HepG2 (cell line): ENCODE measurements at regions not wholly inside any gene's neighbourhood (a gene's known extent, or its start where the extent isn't known, plus 50 kb on each side); places are given as distances from the start of the nearest gene placed in this dataset.

ENCODE experiments used
- ATAC-seq: fragments of 200-7000 bp; cut with Tn5 transposase; 3 replicates; pipeline ENCODE4 v1.9.1; 2020; ENCODE audit warnings: mild to moderate bottlenecking, moderate library complexity
- BruUV-seq: library from RNA; stranded (reverse); fragments of 400-500 nt; replicated peaks from 2 replicates; lab custom pipeline; 2021; lab: Mats Ljungman, UMichigan
- CTCF ChIA-PET: fragments of 300-600 bp; formaldehyde crosslinking; extraction: SDS; loops from one replicate; lab custom pipeline; 2021; ENCODE audit warnings: low total read pairs, inconsistent platforms, low intra/inter-chr PET ratio; lab: Yijun Ruan, JAX
- POLR2A ChIA-PET: fragments of 350-600 bp; sonication (Branson Sonifier 250); formaldehyde crosslinking; loops from one replicate; lab custom pipeline; 2020; ENCODE audit warnings: antibody characterized with exemption, inconsistent platforms; lab: Yijun Ruan, JAX
- DNase-seq: peaks from one replicate; pipeline ENCODE4 v3.0.0-alpha.2; 2015; ENCODE audit warnings: low spot score
- FAIRE-seq: peaks from 3 replicates; lab custom pipeline; 2011; peaks lifted over from hg19 to GRCh38; lab: Jason Lieb, UNC
- H2AFZ ChIP-seq: one replicate; pipeline ENCODE4 v1.6.1; 2011; ENCODE audit warnings: low read length, inconsistent platforms
- H3K27ac ChIP-seq: fragments of 300-600 bp; 3 replicates; pipeline ENCODE4 v1.8.0; 2011; ENCODE audit warnings: mixed run types, mild to moderate bottlenecking, mixed read lengths, low read length, inconsistent platforms; ENCODE audit not compliant: insufficient read depth; ENCODE audit errors: extremely low read length
- H3K27me3 ChIP-seq, 2 experiments: fragments of 200-600 bp in 1 of 2; 2 replicates in 1 of 2; 3 replicates in 1 of 2; pipeline versions ENCODE4 v1.6.0 to v1.8.0; 2011; ENCODE audit warnings: low read length in 2 of 2, mild to moderate bottlenecking in 2 of 2, moderate library complexity in 2 of 2, inconsistent platforms in 1 of 2; ENCODE audit not compliant: insufficient read depth in 2 of 2, control insufficient read depth in 1 of 2
- H3K36me3 ChIP-seq, 2 experiments: fragments of 200-600 bp in 1 of 2; replicated peaks in 1 of 2; 2 replicates in 1 of 2; 3 replicates in 1 of 2; pipeline versions ENCODE4 v1.5.1 to v1.8.0; 2011; ENCODE audit warnings: low read length in 2 of 2, inconsistent platforms in 1 of 2; ENCODE audit not compliant: insufficient read depth in 2 of 2, control insufficient read depth in 1 of 2
- H3K4me1 ChIP-seq: 2 replicates; pipeline ENCODE4 v1.5.1; 2012; ENCODE audit warnings: low read length, inconsistent platforms; ENCODE audit not compliant: insufficient read depth
- H3K4me2 ChIP-seq: 2 replicates; pipeline ENCODE4 v1.6.0; 2011; ENCODE audit warnings: low read depth, low read length, inconsistent platforms
- H3K4me3 ChIP-seq, 3 experiments: fragments of 200-600 bp in 1 of 3; sonication (generic), shearing (Covaris generic) in 1 of 3; replicated peaks in 1 of 3; 2 replicates each; pipeline ENCODE4 v1.5.1; 2011 to 2016; ENCODE audit warnings: low read length in 3 of 3, inconsistent platforms in 2 of 3, low read depth in 2 of 3, mild to moderate bottlenecking in 2 of 3, control low read depth in 1 of 3, mixed read lengths in 1 of 3; ENCODE audit not compliant: insufficient read depth in 1 of 3
- H3K79me2 ChIP-seq: one replicate; pipeline ENCODE4 v1.6.1; 2011; ENCODE audit warnings: low read length, inconsistent platforms; ENCODE audit not compliant: insufficient read depth
- H3K9ac ChIP-seq: 2 replicates; pipeline ENCODE4 v1.6.0; 2011; ENCODE audit warnings: mild to moderate bottlenecking, low read depth, low read length, inconsistent platforms; ENCODE audit not compliant: insufficient read depth
- H3K9me3 ChIP-seq: 2 replicates; pipeline ENCODE4 v1.5.1; 2012; ENCODE audit warnings: mild to moderate bottlenecking, low read length
- H4K20me1 ChIP-seq: 2 replicates; pipeline ENCODE4 v1.6.0; 2011; ENCODE audit warnings: inconsistent platforms, mild to moderate bottlenecking, low read length, moderate library complexity; ENCODE audit not compliant: insufficient read depth
- BATF2 ChIP-seq: sonication (generic); formaldehyde crosslinking; IDR thresholded peaks from 2 replicates; pipeline ENCODE4 v1.8.0; 2022; ENCODE audit warnings: mild to moderate bottlenecking, missing genetic modification reagents, moderate library complexity
- CBX2 ChIP-seq, 2 experiments: fragments of 200-600 bp in 1 of 2; sonication (generic); formaldehyde crosslinking in 1 of 2; IDR thresholded peaks; 2 replicates each; pipeline versions ENCODE4 v1.7.0 to v1.8.1; 2018 to 2022; ENCODE audit warnings: low read depth in 2 of 2, low read length in 1 of 2, mild to moderate bottlenecking in 1 of 2, missing genetic modification reagents in 1 of 2
- ELK4 ChIP-seq: sonication (generic); formaldehyde crosslinking; IDR thresholded peaks from 2 replicates; pipeline ENCODE4 v1.9.0; 2021; ENCODE audit warnings: missing genetic modification reagents, borderline replicate concordance
- GFI1 ChIP-seq: sonication (generic); formaldehyde crosslinking; IDR thresholded peaks from 2 replicates; pipeline ENCODE4 v1.5.0; 2020; ENCODE audit warnings: missing genetic modification reagents, mild to moderate bottlenecking, borderline replicate concordance
- IRX3 ChIP-seq: sonication (generic); formaldehyde crosslinking; IDR thresholded peaks from 2 replicates; pipeline ENCODE4 v1.8.1; 2023; ENCODE audit warnings: mild to moderate bottlenecking, low read depth, missing genetic modification reagents, borderline replicate concordance
- NCOA5 ChIP-seq: sonication (generic); formaldehyde crosslinking; IDR thresholded peaks from 2 replicates; pipeline ENCODE4 v1.4.0; 2020; ENCODE audit warnings: missing genetic modification reagents
- PRMT3 ChIP-seq: sonication (generic); formaldehyde crosslinking; IDR thresholded peaks from 2 replicates; pipeline ENCODE4 v1.8.1; 2022; ENCODE audit warnings: low read depth, mild to moderate bottlenecking, moderate library complexity, missing genetic modification reagents, borderline replicate concordance
- RAD21 ChIP-seq: fragments of 450-650 bp; formaldehyde crosslinking; IDR thresholded peaks from 2 replicates; pipeline ENCODE4 v1.5.0; 2020; ENCODE audit warnings: mild to moderate bottlenecking
- RBAK ChIP-seq: sonication (generic); formaldehyde crosslinking; IDR thresholded peaks from 2 replicates; pipeline ENCODE4 v1.5.1; 2020; ENCODE audit warnings: mild to moderate bottlenecking, missing genetic modification reagents
- TSC22D2 ChIP-seq: sonication (generic); formaldehyde crosslinking; IDR thresholded peaks from 2 replicates; pipeline ENCODE4 v1.5.1; 2020; ENCODE audit warnings: missing genetic modification reagents, mild to moderate bottlenecking, borderline replicate concordance
- ZBTB42 ChIP-seq: sonication (generic); formaldehyde crosslinking; IDR thresholded peaks from 2 replicates; pipeline ENCODE4 v1.5.0; 2020; ENCODE audit warnings: mild to moderate bottlenecking, missing genetic modification reagents
- ZBTB7B ChIP-seq: sonication (generic); formaldehyde crosslinking; IDR thresholded peaks from 2 replicates; pipeline ENCODE4 v1.4.0; 2020; ENCODE audit warnings: missing genetic modification reagents
- WGBS: methylation state at CpG from one replicate; pipeline ENCODE4 v1.1.6; 2017; ENCODE audit warnings: low lambda C conversion rate; 5-methylcytosine and 5-hydroxymethylcytosine counted together
- in situ Hi-C: cut with HindIII; loops from 2 replicates; pipeline ENCODE4 v1.10.0; 2017; ENCODE audit warnings: low pct_unique_long_range_greater_than_20kb; ENCODE audit not compliant: extremely low pct_ligation_motif_present
- intact Hi-C: fragments of 100-400 bp; cut with micrococcal nuclease; formaldehyde crosslinking; loops from one replicate; pipeline ENCODE4 v1.10.0; 2022; ENCODE audit not compliant: unreplicated experiment

- peaks cover 39% of the 10 kb centered on the region for H3K9me3 ChIP-seq
- H3K9ac ChIP-seq: no peak overlapping the region
- POLR2A ChIA-PET: no interaction called here
- no peak overlapping the region for H3K4me2 ChIP-seq
- no peak overlapping the region for H3K4me3 ChIP-seq
- BruUV-seq: no TSS peak
- TF ChIP-seq NCOA5 (CRISPR knock-in tag) (no peak), RBAK (no peak), RAD21 (CRISPR knock-in tag) (no peak), TSC22D2 (no peak), ZBTB42 (CRISPR knock-in tag) (no peak), GFI1 (no peak), ELK4 (CRISPR knock-in tag) (no peak), CBX2 (IDR thresholded peaks at IDR 0.05; ENCODE audit: low read depth, low read length) (no peak), CBX2 (CRISPR knock-in tag; IDR thresholded peaks at IDR 0.05; ENCODE audit: low read depth) (no peak), BATF2 (no peak), ZBTB7B (CRISPR knock-in tag) (no peak), PRMT3 (CRISPR knock-in tag) (no peak), IRX3 (CRISPR knock-in tag) (no peak)
- TF ChIP-seq, all 625 proteins: peak for 0
- no peak overlapping the region for H3K27ac ChIP-seq
- in situ Hi-C loops: no loop called here
- H3K4me1 ChIP-seq: no peaks in the 10 kb centered on the region
- H4K20me1 ChIP-seq: no peaks in the 10 kb centered on the region
- 13% methylated on average over 2 of the region's 2 CpGs for WGBS
- ATAC-seq: no peak
- no peaks in the 10 kb centered on the region for H3K27me3 ChIP-seq
- no peak overlapping the region for H2AFZ ChIP-seq
- CTCF ChIA-PET: no interaction called here
- H3K36me3 ChIP-seq: no peaks in the 10 kb centered on the region
- FAIRE-seq: no peak
- no peak for DNase-seq
- intact Hi-C loops: no loop called here
- H3K79me2 ChIP-seq: no peaks in the 10 kb centered on the region
Observed at GRCh38 chr12:72828662-72829324, 556.6 kb downstream of the TRHDE start.
